ENCODE measurements at regions not wholly inside any gene's neighbourhood (a gene's known extent, or its start where the extent isn't known, plus 50 kb on each side); places are given as distances from the start of the nearest gene placed in this dataset.
"Not testable (repeated sequence)": the region's sequence is repeated elsewhere in the genome, so short reads cannot be mapped to it uniquely, and the experiment has no call there.

GRCh38 chr16:86734543-86735460 lies 156.5 kb downstream of the FOXL1 start:
- Histone ChIP-seq H3K27me3 (no peaks in the 10 kb centered on the region), H3K36me3 (no peaks in the 10 kb centered on the region), H3K27ac (no peak overlapping the region), H3K9me3 (no peaks in the 10 kb centered on the region), H3K4me3 (no peak overlapping the region), H3K4me1 (no peaks in the 10 kb centered on the region)
- no peak for DNase-seq (ENCODE audit: low spot score)
- no peak for TF ChIP-seq CTCF (IDR thresholded peaks at IDR 0.05)

- H3K27me3 ChIP-seq, result no peaks in the 10 kb centered on the region
- H3K4me3 ChIP-seq, result no peak overlapping the region
- H3K4me1 ChIP-seq, result peaks cover 0 to 5% of the 10 kb centered on the region in 2 donors
- no peaks in the 10 kb centered on the region for H3K36me3 ChIP-seq
- no peak for TF ChIP-seq CTCF (IDR thresholded peaks at IDR 0.05)
- no peak for DNase-seq (ENCODE audit: low spot score)
- no peaks in the 10 kb centered on the region for H3K9me3 ChIP-seq
- H3K27ac ChIP-seq, result no peak overlapping the region
Observed at GRCh38 chr16:86735727-86736126, 157.4 kb downstream of the FOXL1 start.

- H3K9me3 ChIP-seq, result no peaks in the 10 kb centered on the region
- DNase-seq (ENCODE audit: low spot score), result no peak
Observed at GRCh38 chr16:86736502-86736901, 158.2 kb downstream of the FOXL1 start.

GRCh38 chr16:86737083-86737482 lies 158.7 kb downstream of the FOXL1 start:
- no peak for TF ChIP-seq CTCF (IDR thresholded peaks at IDR 0.05)
- H3K4me1 ChIP-seq, result peaks cover 0 to 11% of the 10 kb centered on the region in 2 donors
- H3K27ac ChIP-seq, result no peak overlapping the region
- no peaks in the 10 kb centered on the region for H3K36me3 ChIP-seq
- no peak overlapping the region for H3K4me3 ChIP-seq
- no peaks in the 10 kb centered on the region for H3K9me3 ChIP-seq
- DNase-seq (ENCODE audit: low spot score), result no peak
- no peaks in the 10 kb centered on the region for H3K27me3 ChIP-seq

More at GRCh38 chr16:86736502-86736901, 158.2 kb downstream of the FOXL1 start:
- Histone ChIP-seq H3K36me3 (no peaks in the 10 kb centered on the region), H3K4me3 (no peak overlapping the region), H3K4me1 (peaks cover 0 to 11% of the 10 kb centered on the region in 2 donors), H3K27ac (no peak overlapping the region), H3K27me3 (no peaks in the 10 kb centered on the region)
- no peak for TF ChIP-seq CTCF (IDR thresholded peaks at IDR 0.05)

- H3K4me1 ChIP-seq, result peaks cover 0 to 11% of the 10 kb centered on the region in 2 donors
- DNase-seq (ENCODE audit: low spot score); H3K27me3 ChIP-seq; H3K4me3 ChIP-seq; H3K9me3 ChIP-seq; H3K36me3 ChIP-seq; H3K27ac ChIP-seq: not testable (repeated sequence)
Observed at GRCh38 chr16:86738322-86738721, 160.0 kb downstream of the FOXL1 start.

- peaks cover 0 to 11% of the 10 kb centered on the region in 2 donors for H3K4me1 ChIP-seq
- no peaks in the 10 kb centered on the region for H3K36me3 ChIP-seq
- no peak for DNase-seq (ENCODE audit: low spot score)
- H3K27me3 ChIP-seq, result no peaks in the 10 kb centered on the region
- TF ChIP-seq CTCF (IDR thresholded peaks at IDR 0.05), result no peak
- H3K4me3 ChIP-seq, result no peak overlapping the region
- no peaks in the 10 kb centered on the region for H3K9me3 ChIP-seq
- no peak overlapping the region for H3K27ac ChIP-seq
Observed at GRCh38 chr16:86739178-86739577, 160.8 kb downstream of the FOXL1 start.
